ENCODE measurements at regions not wholly inside any gene's neighbourhood (a gene's known extent, or its start where the extent isn't known, plus 50 kb on each side); places are given as distances from the start of the nearest gene placed in this dataset.

DNA sequence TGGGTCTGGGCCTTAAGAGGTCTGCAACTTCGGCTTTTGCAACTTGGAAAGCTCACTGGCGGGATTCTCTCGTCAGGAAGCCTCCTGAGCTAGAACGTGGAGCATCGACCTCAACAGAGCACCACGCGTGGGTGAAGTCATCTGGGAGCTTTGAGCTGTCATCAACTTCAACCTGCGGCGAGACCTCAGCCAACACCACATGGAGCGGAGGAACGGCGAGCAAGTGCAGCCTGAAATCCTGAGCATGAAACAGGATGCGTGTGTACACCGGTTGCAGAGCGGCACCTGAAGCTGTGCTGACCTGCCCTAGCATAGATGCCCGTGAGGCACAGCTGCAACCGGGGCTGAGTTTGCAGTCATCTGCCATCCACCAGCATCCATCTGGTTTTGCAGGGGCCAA, 295.7 kb upstream of the SHH start:
- FAIRE-seq (no peak), DNase-seq (ENCODE audit: low read depth, low spot score) (no peak)
- CTCF ChIA-PET: no interaction called here
- no peak overlapping the region for H3K9ac ChIP-seq (replicated peaks; ENCODE audit: extremely low read depth, insufficient read depth, low read length)
- no peaks in the 10 kb centered on the region for H3K36me3 ChIP-seq (ENCODE audit: control insufficient read depth in 2 of 2, extremely low read depth in 1 of 2, insufficient read depth in 2 of 2, low read length in 2 of 2)
- no peak overlapping the region for H3K4me3 ChIP-seq (replicated peaks in 1 of 3; ENCODE audit: insufficient read depth in 1 of 3, low read depth in 1 of 3, low read length in 3 of 3)
- H3K27ac ChIP-seq (ENCODE audit: insufficient read depth, low read depth, low read length): no peak overlapping the region
- no peaks in the 10 kb centered on the region for H3K27me3 ChIP-seq (ENCODE audit: control insufficient read depth in 2 of 2, insufficient read depth in 2 of 2, low read length in 2 of 2)
- H4K20me1 ChIP-seq (replicated peaks; ENCODE audit: control insufficient read depth, extremely low read depth, insufficient read depth, low read length): no peaks in the 10 kb centered on the region
- no peak overlapping the region for H3K4me2 ChIP-seq (ENCODE audit: insufficient read depth, low read length)
- intact Hi-C loops (cut with micrococcal nuclease) (no loop called here), dilution Hi-C loops (cut with MboI; ENCODE audit: extremely low pct_ligation_motif_present, low sequenced_read_pairs) (no loop called here)
- no TSS peak for BruUV-seq (replicated peaks)
- H3K9me1 ChIP-seq (replicated peaks; ENCODE audit: control insufficient read depth, extremely low read depth, insufficient read depth, low read length): no peaks in the 10 kb centered on the region
- TF ChIP-seq MYC (IDR thresholded peaks at IDR 0.05; ENCODE audit: low read depth, low read length): no peak
- no peak for TF ChIP-seq JUN (IDR thresholded peaks at IDR 0.05; ENCODE audit: borderline replicate concordance, insufficient read depth, insufficient read length, low read depth)
- no peak for TF ChIP-seq GATA2 (IDR thresholded peaks at IDR 0.05; ENCODE audit: insufficient read depth, insufficient read length, low read depth, low read length)
- TF ChIP-seq, protein P1, sequence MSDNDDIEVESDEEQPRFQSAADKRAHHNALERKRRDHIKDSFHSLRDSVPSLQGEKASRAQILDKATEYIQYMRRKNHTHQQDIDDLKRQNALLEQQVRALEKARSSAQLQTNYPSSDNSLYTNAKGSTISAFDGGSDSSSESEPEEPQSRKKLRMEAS (IDR thresholded peaks at IDR 0.05; ENCODE audit: insufficient read depth, insufficient read length): no peak
- TF ChIP-seq POLR2A (IDR thresholded peaks at IDR 0.05; ENCODE audit: low read depth, low read length): no peak
- TF ChIP-seq FOS (IDR thresholded peaks at IDR 0.05; ENCODE audit: borderline replicate concordance, insufficient read depth, low read length): no peak
- TF ChIP-seq, protein P2, sequence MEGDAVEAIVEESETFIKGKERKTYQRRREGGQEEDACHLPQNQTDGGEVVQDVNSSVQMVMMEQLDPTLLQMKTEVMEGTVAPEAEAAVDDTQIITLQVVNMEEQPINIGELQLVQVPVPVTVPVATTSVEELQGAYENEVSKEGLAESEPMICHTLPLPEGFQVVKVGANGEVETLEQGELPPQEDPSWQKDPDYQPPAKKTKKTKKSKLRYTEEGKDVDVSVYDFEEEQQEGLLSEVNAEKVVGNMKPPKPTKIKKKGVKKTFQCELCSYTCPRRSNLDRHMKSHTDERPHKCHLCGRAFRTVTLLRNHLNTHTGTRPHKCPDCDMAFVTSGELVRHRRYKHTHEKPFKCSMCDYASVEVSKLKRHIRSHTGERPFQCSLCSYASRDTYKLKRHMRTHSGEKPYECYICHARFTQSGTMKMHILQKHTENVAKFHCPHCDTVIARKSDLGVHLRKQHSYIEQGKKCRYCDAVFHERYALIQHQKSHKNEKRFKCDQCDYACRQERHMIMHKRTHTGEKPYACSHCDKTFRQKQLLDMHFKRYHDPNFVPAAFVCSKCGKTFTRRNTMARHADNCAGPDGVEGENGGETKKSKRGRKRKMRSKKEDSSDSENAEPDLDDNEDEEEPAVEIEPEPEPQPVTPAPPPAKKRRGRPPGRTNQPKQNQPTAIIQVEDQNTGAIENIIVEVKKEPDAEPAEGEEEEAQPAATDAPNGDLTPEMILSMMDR (IDR thresholded peaks at IDR 0.05; ENCODE audit: extremely low read depth in 1 of 2, insufficient read depth in 1 of 2, low read depth in 1 of 2, low read length in 2 of 2): no peak
- TF ChIP-seq POLR2AphosphoS5 (IDR thresholded peaks at IDR 0.05; ENCODE audit: insufficient read depth, low read depth, low read length): no peak
- TF ChIP-seq EZH2 (IDR thresholded peaks at IDR 0.05; ENCODE audit: borderline replicate concordance, low read depth, low read length, severe bottlenecking): no peak
- peaks cover 2% of the 10 kb centered on the region for H3K9me3 ChIP-seq (replicated peaks; ENCODE audit: control insufficient read depth, insufficient read depth, low read length)
- POLR2A ChIA-PET: no interaction called here
- no peaks in the 10 kb centered on the region for H3K79me2 ChIP-seq (ENCODE audit: control insufficient read depth, insufficient read depth, low read length)
- H3K4me1 ChIP-seq (ENCODE audit: control insufficient read depth, extremely low read depth, insufficient read depth, low read length): no peaks in the 10 kb centered on the region
- no peak overlapping the region for H2AFZ ChIP-seq (ENCODE audit: low read depth, low read length)
